IPS-18a (cell line): ENCODE measurements at regions not wholly inside any gene's neighbourhood (a gene's known extent, or its start where the extent isn't known, plus 50 kb on each side); places are given as distances from the start of the nearest gene placed in this dataset.

Experiments
- H3K27ac ChIP-seq: one replicate; pipeline ENCODE4 v1.5.1; 2013; ENCODE audit warnings: low read length
- H3K27me3 ChIP-seq: one replicate; pipeline ENCODE4 v1.6.1; 2013; ENCODE audit warnings: mild to moderate bottlenecking, low read length; ENCODE audit not compliant: control insufficient read depth, insufficient read depth
- H3K36me3 ChIP-seq: one replicate; pipeline ENCODE4 v1.6.1; 2013; ENCODE audit warnings: low read depth, low read length; ENCODE audit not compliant: control insufficient read depth
- H3K4me1 ChIP-seq: one replicate; pipeline ENCODE4 v1.6.1; 2013; ENCODE audit warnings: low read depth, low read length; ENCODE audit not compliant: control insufficient read depth
- H3K4me3 ChIP-seq: one replicate; pipeline ENCODE4 v1.5.1; 2013; ENCODE audit warnings: low read length
- H3K9ac ChIP-seq: one replicate; pipeline ENCODE4 v1.6.1; 2013; ENCODE audit warnings: mild to moderate bottlenecking, low read length, moderate library complexity
- H3K9me3 ChIP-seq: one replicate; pipeline ENCODE4 v1.6.1; 2013; ENCODE audit warnings: low read depth, low read length; ENCODE audit not compliant: control insufficient read depth

GRCh38 chr1:90154711-90155110, 159.8 kb downstream of the ZNF326 start:
- Histone ChIP-seq H3K9ac (no peak overlapping the region), H3K36me3 (no peaks in the 10 kb centered on the region), H3K4me3 (no peak overlapping the region), H3K27ac (no peak overlapping the region), H3K27me3 (no peaks in the 10 kb centered on the region), H3K9me3 (no peaks in the 10 kb centered on the region), H3K4me1 (no peaks in the 10 kb centered on the region)

GRCh38 chr1:90149101-90149500, 154.2 kb downstream of the ZNF326 start:
- H3K27me3 ChIP-seq: no peaks in the 10 kb centered on the region
- no peak overlapping the region for H3K4me3 ChIP-seq
- no peaks in the 10 kb centered on the region for H3K9me3 ChIP-seq
- no peaks in the 10 kb centered on the region for H3K4me1 ChIP-seq
- H3K9ac ChIP-seq: no peak overlapping the region
- H3K27ac ChIP-seq: no peak overlapping the region
- H3K36me3 ChIP-seq: no peaks in the 10 kb centered on the region

DNA sequence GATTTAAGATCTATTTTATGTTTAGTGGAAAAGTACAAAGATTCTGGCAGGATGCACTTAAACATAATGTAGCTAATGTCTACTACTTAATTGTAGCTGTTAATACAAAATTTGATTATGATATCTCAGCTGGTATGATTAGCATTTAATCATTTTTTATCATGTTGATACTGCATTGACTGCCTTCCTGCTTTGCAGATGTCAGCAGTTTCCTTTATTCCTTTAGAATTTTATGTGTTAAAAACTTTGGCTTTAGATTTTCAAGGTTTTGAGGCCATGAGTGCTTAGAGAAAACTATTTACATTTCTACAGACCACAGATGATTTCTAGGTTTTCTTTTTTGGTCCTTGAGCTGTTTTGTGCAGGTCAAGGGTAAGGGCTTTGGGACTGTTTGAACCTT, 152.2 kb downstream of the ZNF326 start:
- Histone ChIP-seq H3K4me3 (no peak overlapping the region), H3K36me3 (no peaks in the 10 kb centered on the region), H3K27ac (no peak overlapping the region), H3K9me3 (no peaks in the 10 kb centered on the region), H3K27me3 (no peaks in the 10 kb centered on the region), H3K4me1 (no peaks in the 10 kb centered on the region), H3K9ac (no peak overlapping the region)

DNA sequence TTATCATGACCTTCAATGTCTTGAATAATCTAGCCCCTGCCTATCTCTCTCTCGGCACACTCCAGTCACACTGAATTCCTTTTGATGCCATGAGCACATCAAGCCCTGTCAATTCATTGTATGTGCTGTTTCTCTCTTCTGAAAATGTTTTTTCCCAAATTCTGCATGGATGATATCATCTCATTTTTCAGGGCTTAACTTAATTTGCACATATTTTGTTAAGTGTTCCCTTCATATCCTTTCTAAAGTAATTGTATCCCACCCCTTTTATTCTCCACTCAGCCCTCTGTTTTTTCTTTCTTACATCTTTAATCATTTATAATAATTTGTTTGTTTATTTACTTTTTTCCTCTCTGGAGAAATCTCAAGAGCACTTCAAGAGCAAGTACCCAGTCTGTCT, 149.9 kb downstream of the ZNF326 start:
- H3K4me1 ChIP-seq: no peaks in the 10 kb centered on the region
- H3K4me3 ChIP-seq: no peak overlapping the region
- no peaks in the 10 kb centered on the region for H3K36me3 ChIP-seq

GRCh38 chr1:90143591-90143990, 148.7 kb downstream of the ZNF326 start:
- H3K4me1 ChIP-seq: no peaks in the 10 kb centered on the region
- no peaks in the 10 kb centered on the region for H3K27me3 ChIP-seq
- peaks cover 8% of the 10 kb centered on the region for H3K9me3 ChIP-seq
- H3K4me3 ChIP-seq: no peak overlapping the region
- H3K27ac ChIP-seq: no peak overlapping the region
- no peaks in the 10 kb centered on the region for H3K36me3 ChIP-seq
- no peak overlapping the region for H3K9ac ChIP-seq

More for the DNA sequence above, 149.9 kb downstream of the ZNF326 start:
- H3K9me3 ChIP-seq: no peaks in the 10 kb centered on the region
- H3K9ac ChIP-seq: no peak overlapping the region
- H3K27ac ChIP-seq: no peak overlapping the region
- H3K27me3 ChIP-seq: no peaks in the 10 kb centered on the region

DNA sequence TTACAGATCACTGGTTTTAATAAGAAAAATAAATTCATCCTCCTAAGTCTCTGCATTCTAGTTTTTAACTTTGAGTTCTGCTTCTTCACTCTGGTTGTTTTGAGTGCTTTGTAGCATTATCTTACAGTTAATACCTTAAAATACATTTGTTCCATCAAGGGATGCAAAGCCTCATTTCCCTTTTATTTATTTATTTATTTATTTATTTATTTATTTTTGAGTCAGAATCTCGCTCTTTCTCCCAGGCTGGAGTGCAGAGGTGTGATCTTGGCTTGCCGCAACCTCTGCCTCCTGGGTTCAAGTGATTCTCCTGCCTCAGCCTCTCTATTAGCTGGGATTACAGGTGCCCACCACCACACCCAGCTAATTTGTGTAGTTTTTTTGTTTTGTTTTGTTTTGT, 147.8 kb downstream of the ZNF326 start:
- Histone ChIP-seq H3K9ac (no peak overlapping the region), H3K36me3 (no peaks in the 10 kb centered on the region), H3K27me3 (no peaks in the 10 kb centered on the region), H3K9me3 (peaks cover 9% of the 10 kb centered on the region), H3K4me3 (no peak overlapping the region), H3K27ac (no peak overlapping the region), H3K4me1 (no peaks in the 10 kb centered on the region)

- Histone ChIP-seq H3K27ac (no peak overlapping the region), H3K4me3 (no peak overlapping the region), H3K9me3 (peaks cover 9% of the 10 kb centered on the region), H3K36me3 (no peaks in the 10 kb centered on the region), H3K9ac (no peak overlapping the region), H3K27me3 (no peaks in the 10 kb centered on the region), H3K4me1 (no peaks in the 10 kb centered on the region)
These were observed 144.9 kb downstream of the ZNF326 start for GRCh38 chr1:90139837-90140236.

DNA sequence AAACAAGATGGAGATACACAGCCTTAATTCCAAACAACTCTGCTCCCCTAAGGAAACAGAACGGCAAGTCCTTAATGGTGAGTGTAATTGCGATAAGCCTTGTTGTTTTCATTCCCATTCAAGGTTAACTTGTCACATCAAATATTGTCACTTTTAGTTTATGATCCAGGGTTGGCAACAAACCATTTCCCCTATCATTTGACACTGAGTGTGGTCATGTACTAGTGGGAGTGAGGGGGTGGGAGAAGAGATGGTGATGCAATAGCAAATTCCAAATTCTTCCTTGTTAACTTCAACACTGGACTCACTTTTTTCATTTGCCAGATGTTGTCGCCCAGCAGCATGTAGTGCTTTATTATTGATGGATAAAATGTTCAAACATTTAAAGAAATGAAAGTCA, 140.4 kb downstream of the ZNF326 start:
- Histone ChIP-seq H3K36me3 (no peaks in the 10 kb centered on the region), H3K4me3 (no peak overlapping the region), H3K9ac (no peak overlapping the region), H3K27me3 (no peaks in the 10 kb centered on the region), H3K9me3 (peaks cover 9% of the 10 kb centered on the region), H3K4me1 (no peaks in the 10 kb centered on the region), H3K27ac (no peak overlapping the region)

DNA sequence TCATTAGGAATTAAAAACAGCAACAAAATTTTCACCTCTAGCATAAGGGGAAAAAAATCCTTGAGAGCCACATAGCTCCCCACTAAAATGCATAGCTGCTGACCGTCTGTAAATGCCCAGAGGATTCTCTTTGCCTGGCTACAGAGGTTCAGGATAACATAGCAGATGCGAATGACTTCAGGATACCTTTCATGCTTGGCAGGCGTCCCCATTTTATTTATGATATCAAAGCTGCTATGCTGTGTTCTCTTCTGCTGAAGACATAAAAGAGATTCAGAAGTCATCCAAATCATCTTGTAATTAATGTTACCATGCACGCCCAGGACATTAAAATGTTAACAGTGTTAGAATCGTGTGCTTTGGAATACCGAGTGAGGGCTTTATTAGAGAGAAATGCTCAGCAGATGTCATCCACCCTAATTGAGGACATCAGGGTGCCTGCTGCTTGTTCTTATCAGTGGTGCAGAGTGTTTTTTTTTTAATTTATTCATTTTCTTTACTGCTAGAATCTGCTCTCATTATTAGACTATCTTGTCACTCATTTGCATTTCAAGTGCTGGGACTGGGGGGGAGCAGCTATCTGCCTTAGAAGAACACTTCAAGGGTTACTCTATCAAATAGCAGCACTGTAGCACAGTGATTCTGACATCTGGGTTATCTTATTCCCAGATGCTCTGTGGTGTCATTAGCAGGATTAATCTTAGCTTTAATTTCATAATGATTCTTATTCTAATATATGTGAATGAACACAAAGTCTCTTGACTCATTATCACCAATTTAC, 139.5 kb downstream of the ZNF326 start:
- H3K36me3 ChIP-seq: no peaks in the 10 kb centered on the region
- H3K9ac ChIP-seq: no peak overlapping the region
- no peak overlapping the region for H3K27ac ChIP-seq
- H3K27me3 ChIP-seq: no peaks in the 10 kb centered on the region
- peaks cover 8% of the 10 kb centered on the region for H3K9me3 ChIP-seq
- no peak overlapping the region for H3K4me3 ChIP-seq
- no peaks in the 10 kb centered on the region for H3K4me1 ChIP-seq

- Histone ChIP-seq H3K36me3 (no peaks in the 10 kb centered on the region), H3K4me3 (no peak overlapping the region), H3K9me3 (no peaks in the 10 kb centered on the region), H3K4me1 (no peaks in the 10 kb centered on the region), H3K9ac (no peak overlapping the region), H3K27ac (no peak overlapping the region), H3K27me3 (no peaks in the 10 kb centered on the region)
These were observed 138.2 kb downstream of the ZNF326 start for GRCh38 chr1:90133133-90133532.

DNA sequence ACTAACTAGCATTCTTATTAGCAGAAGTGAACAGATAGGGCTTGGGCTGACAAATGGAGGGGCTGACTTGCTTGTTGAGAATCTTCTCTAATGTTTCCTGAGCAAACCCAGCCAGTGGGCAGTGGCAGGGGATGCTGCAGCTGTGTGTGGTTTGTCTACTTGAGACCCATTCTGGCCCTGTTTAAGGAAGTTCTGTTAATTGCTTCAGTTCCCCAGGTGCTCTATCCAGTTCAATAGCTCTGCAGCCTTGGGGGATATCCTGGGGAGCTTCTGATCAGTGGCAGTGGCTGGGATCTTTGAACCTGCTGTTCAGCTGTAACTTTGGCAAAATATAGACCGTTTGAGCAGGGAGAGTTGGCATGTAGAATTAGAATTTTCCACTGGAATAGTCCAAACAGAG, 137.4 kb downstream of the ZNF326 start:
- Histone ChIP-seq H3K4me3 (no peak overlapping the region), H3K9ac (no peak overlapping the region), H3K9me3 (no peaks in the 10 kb centered on the region), H3K27ac (no peak overlapping the region), H3K27me3 (no peaks in the 10 kb centered on the region), H3K36me3 (no peaks in the 10 kb centered on the region), H3K4me1 (no peaks in the 10 kb centered on the region)

DNA sequence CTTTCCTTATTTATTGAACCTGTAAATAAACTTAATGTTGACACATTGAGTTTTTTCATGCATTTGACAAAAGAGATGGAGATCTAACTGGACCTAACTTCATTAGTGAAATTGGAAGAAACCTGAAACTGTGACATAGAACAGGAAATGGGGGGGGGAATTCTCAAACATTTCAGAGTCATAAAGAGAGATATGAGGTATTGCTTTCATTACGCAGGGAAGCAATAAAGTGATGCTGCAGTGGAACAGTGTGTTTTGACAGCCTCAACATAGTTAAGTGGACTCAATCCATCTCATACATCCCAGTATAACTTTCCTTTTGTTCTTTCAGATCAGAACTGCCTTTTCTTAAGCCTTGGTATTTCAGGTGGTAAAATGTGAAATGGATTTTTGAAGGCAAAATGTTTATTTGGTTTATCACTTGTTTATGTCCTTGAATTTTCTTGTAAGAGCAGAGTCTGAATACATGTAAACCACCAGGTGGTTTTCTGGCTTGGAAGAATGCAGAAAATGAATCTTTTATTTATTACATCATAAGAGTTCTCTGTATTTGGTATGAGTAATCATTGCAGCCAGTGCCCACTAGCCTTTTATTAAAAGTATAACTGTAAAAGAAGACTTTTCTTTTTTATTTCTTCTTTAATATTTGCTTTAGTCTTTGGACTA, 132.5 kb downstream of the ZNF326 start:
- Histone ChIP-seq H3K36me3 (no peaks in the 10 kb centered on the region), H3K4me1 (no peaks in the 10 kb centered on the region), H3K9ac (no peak overlapping the region), H3K27ac (no peak overlapping the region), H3K27me3 (no peaks in the 10 kb centered on the region), H3K4me3 (no peak overlapping the region), H3K9me3 (no peaks in the 10 kb centered on the region)
